Activated T-cell treated with anti-CD3 and anti-CD28 coated beads, Interleukin-2, amount 50 U/mL, for 72 hours (primary cell): ENCODE measurements at regions not wholly inside any gene's neighbourhood (a gene's known extent, or its start where the extent isn't known, plus 50 kb on each side); places are given as distances from the start of the nearest gene placed in this dataset.

Experiments
- ATAC-seq, 2 donors: fragments of 150-1000 bp; cut with Tn5 transposase; replicated peaks in 1 of 2; 2 replicates each; pipeline ENCODE4 v1.10.0; 2021; ENCODE audit warnings: moderate library complexity in 2 of 2, mild to moderate bottlenecking in 1 of 2
- DNase-seq, 2 donors: peaks; one replicate each; pipeline ENCODE4 v3.0.0; 2021 to 2022; ENCODE audit warnings: mixed read lengths in 1 of 2
- H3K27ac Mint-ChIP-seq: one replicate; pipeline ENCODE4 v1.8.0; 2022; ENCODE audit warnings: mild to moderate bottlenecking, moderate library complexity, mixed read lengths
- H3K27me3 Mint-ChIP-seq: one replicate; pipeline ENCODE4 v1.8.0; 2022; ENCODE audit warnings: low read depth, mixed read lengths
- H3K36me3 Mint-ChIP-seq, 2 donors: one replicate each; pipeline ENCODE4 v1.8.0; 2022; ENCODE audit warnings: mixed read lengths in 2 of 2, mild to moderate bottlenecking in 1 of 2; ENCODE audit not compliant: insufficient read depth in 2 of 2
- H3K4me1 Mint-ChIP-seq: one replicate; pipeline ENCODE4 v1.8.0; 2022; ENCODE audit warnings: low read depth, mixed read lengths
- H3K4me3 Mint-ChIP-seq, 2 donors: one replicate each; pipeline ENCODE4 v1.8.0; 2022; ENCODE audit warnings: mild to moderate bottlenecking in 2 of 2, mixed read lengths in 2 of 2, moderate library complexity in 2 of 2
- H3K9me3 Mint-ChIP-seq, 2 donors: one replicate each; pipeline ENCODE4 v1.8.0; 2022; ENCODE audit warnings: mixed read lengths in 2 of 2

- no peaks in the 10 kb centered on the region for H3K36me3 Mint-ChIP-seq
- no peak overlapping the region for H3K27ac Mint-ChIP-seq
- H3K27me3 Mint-ChIP-seq: no peaks in the 10 kb centered on the region
- no peak for DNase-seq
- no peak overlapping the region for H3K4me3 Mint-ChIP-seq
- H3K4me1 Mint-ChIP-seq: no peaks in the 10 kb centered on the region
- no peak for ATAC-seq
- peaks cover 0 to 4% of the 10 kb centered on the region in 2 donors for H3K9me3 Mint-ChIP-seq
These were observed 652.5 kb downstream of the SLITRK1 start for GRCh38 chr13:83229574-83230305.

DNA sequence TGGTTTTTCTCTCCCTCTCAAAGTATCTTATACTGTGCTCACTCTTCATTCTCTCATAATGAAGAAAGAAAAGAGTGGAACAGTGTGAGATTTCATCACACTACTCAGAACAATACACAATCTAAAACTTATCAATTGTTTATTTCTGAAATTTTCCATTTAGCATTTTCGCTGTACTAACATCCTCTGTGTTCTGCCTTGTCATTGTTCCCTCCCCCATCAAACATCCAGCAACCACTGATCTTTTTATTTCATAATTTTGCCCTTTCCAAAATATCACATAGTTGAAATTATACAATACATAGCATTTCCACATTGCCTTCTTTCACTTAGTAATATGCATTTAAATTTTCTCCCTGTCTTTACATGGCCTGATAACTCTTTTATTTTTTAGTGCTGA lies 658.7 kb downstream of the SLITRK1 start:
- Mint-ChIP-seq H3K4me3 (no peak overlapping the region), H3K27ac (no peak overlapping the region), H3K4me1 (no peaks in the 10 kb centered on the region), H3K9me3 (peaks cover 0 to 7% of the 10 kb centered on the region in 2 donors), H3K36me3 (no peaks in the 10 kb centered on the region), H3K27me3 (no peaks in the 10 kb centered on the region)
- DNase-seq (no peak), ATAC-seq (no peak)

GRCh38 chr13:83221813-83222241 lies 660.4 kb downstream of the SLITRK1 start:
- Mint-ChIP-seq H3K4me1 (no peaks in the 10 kb centered on the region), H3K9me3 (peaks cover 0 to 3% of the 10 kb centered on the region in 2 donors), H3K36me3 (no peaks in the 10 kb centered on the region), H3K4me3 (no peak overlapping the region), H3K27ac (no peak overlapping the region), H3K27me3 (no peaks in the 10 kb centered on the region)
- ATAC-seq (no peak), DNase-seq (no peak)

DNA sequence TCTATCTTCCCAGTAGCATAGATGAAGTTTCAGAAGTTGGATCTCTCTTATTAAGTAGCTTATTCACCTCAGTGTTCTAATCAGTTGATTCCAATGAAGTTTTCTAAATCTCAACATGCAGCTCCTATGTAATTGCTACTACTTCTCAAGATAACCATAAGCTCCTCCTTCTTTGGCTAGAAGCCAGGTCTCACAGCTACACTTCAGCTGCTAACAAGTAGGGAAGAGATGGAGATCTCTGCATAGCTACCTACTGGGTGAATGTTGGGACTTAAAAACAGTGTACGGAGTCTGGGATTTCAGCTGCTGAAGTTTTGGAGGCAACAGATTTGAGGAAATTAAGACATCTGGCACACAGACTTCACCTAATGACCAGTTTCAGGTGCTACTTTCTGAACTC lies 661.0 kb downstream of the SLITRK1 start:
- ATAC-seq: no peak
- no peaks in the 10 kb centered on the region for H3K27me3 Mint-ChIP-seq
- peaks cover 0 to 3% of the 10 kb centered on the region in 2 donors for H3K9me3 Mint-ChIP-seq
- DNase-seq: no peak
- no peak overlapping the region for H3K4me3 Mint-ChIP-seq
- H3K4me1 Mint-ChIP-seq: no peaks in the 10 kb centered on the region
- H3K27ac Mint-ChIP-seq: no peak overlapping the region
- H3K36me3 Mint-ChIP-seq: no peaks in the 10 kb centered on the region

- ATAC-seq: no peak
- no peak for DNase-seq
- Mint-ChIP-seq H3K9me3 (peaks cover 0 to 3% of the 10 kb centered on the region in 2 donors), H3K36me3 (no peaks in the 10 kb centered on the region), H3K4me3 (no peak overlapping the region), H3K27ac (no peak overlapping the region), H3K27me3 (no peaks in the 10 kb centered on the region), H3K4me1 (no peaks in the 10 kb centered on the region)
These were observed 662.0 kb downstream of the SLITRK1 start for GRCh38 chr13:83220241-83220640.

DNA sequence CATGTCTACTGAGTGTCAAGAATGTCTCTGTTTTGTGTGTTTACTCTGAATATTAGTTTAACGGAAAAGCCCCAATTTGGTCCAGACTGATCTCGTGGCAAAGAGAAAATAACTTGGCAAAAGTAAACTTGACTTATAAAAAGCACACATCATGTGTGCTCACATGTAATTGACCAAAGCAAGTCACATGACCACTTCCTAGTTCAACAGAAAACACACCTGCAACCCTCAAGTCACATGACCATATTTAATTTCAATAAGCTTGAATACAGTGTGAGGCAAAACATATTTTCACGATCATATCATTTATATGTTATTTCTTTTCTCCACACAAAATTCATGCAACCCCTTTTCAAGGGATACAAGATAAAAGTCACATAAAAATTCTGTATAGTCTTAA lies 662.4 kb downstream of the SLITRK1 start:
- peaks cover 0 to 3% of the 10 kb centered on the region in 2 donors for H3K9me3 Mint-ChIP-seq
- DNase-seq (no peak), ATAC-seq (no peak)
- H3K36me3 Mint-ChIP-seq: no peaks in the 10 kb centered on the region
- H3K4me3 Mint-ChIP-seq: no peak overlapping the region
- no peaks in the 10 kb centered on the region for H3K4me1 Mint-ChIP-seq
- no peaks in the 10 kb centered on the region for H3K27me3 Mint-ChIP-seq
- H3K27ac Mint-ChIP-seq: no peak overlapping the region

- Mint-ChIP-seq H3K36me3 (no peaks in the 10 kb centered on the region), H3K27ac (no peak overlapping the region), H3K4me1 (no peaks in the 10 kb centered on the region), H3K4me3 (no peak overlapping the region), H3K27me3 (no peaks in the 10 kb centered on the region), H3K9me3 (peaks cover 0 to 3% of the 10 kb centered on the region in 2 donors)
- ATAC-seq: no peak
- DNase-seq: no peak
These were observed 665.6 kb downstream of the SLITRK1 start for GRCh38 chr13:83216479-83217245.

- no peaks in the 10 kb centered on the region for H3K4me1 Mint-ChIP-seq
- H3K4me3 Mint-ChIP-seq: no peak overlapping the region
- no peaks in the 10 kb centered on the region for H3K36me3 Mint-ChIP-seq
- H3K9me3 Mint-ChIP-seq: peaks cover 0 to 5% of the 10 kb centered on the region in 2 donors
- H3K27ac Mint-ChIP-seq: no peak overlapping the region
- DNase-seq (no peak), ATAC-seq (no peak)
- H3K27me3 Mint-ChIP-seq: no peaks in the 10 kb centered on the region
These were observed 666.6 kb downstream of the SLITRK1 start for GRCh38 chr13:83215627-83216026.

DNA sequence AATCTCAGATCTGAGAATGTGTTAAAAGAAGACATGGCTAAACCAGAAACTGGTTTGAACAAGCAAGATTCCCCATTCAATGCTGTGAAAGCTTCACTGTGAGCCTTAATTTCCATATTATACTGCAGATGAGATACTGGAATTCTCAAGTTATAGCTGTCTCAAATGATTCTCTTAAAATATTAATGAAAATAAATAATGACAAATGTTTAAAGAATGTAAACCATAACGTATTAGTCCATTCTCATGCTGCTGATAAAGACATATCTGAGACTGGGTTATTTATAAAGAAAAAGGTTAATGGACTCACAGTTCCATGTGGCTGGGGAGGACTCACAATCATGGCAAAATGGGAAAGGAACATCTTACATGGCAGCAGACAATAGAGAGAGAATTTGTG lies 667.8 kb downstream of the SLITRK1 start:
- Mint-ChIP-seq H3K36me3 (no peaks in the 10 kb centered on the region), H3K9me3 (peaks cover under 1 to 2% of the 10 kb centered on the region in 2 donors)
- no peak for ATAC-seq

DNA sequence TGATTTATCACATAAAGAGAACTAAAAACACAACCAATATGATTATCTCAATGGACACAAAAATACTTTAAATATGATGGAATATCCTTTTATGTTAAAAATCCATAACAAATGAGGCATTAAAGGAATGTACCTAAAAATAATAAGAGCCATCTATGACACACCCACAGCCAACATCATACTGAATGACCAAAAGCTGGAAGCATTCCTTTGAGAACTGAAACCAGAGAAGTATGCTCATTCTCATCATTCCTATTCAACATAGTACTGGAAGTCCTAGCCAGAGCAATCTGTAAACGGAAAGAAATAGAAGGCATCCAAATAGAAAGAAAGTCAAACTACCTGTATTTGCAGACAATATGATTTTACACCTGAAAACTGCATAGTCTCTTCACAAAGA lies 671.0 kb downstream of the SLITRK1 start:
- Mint-ChIP-seq H3K27ac (no peak overlapping the region), H3K4me3 (no peak overlapping the region), H3K9me3 (peaks cover 1 to 2% of the 10 kb centered on the region in 2 donors), H3K27me3 (no peaks in the 10 kb centered on the region), H3K4me1 (no peaks in the 10 kb centered on the region), H3K36me3 (no peaks in the 10 kb centered on the region)
- ATAC-seq (no peak), DNase-seq (no peak)

More for the DNA sequence above, 667.8 kb downstream of the SLITRK1 start:
- no peak overlapping the region for H3K27ac Mint-ChIP-seq
- DNase-seq: no peak
- H3K4me3 Mint-ChIP-seq: no peak overlapping the region
- H3K4me1 Mint-ChIP-seq: no peaks in the 10 kb centered on the region
- H3K27me3 Mint-ChIP-seq: no peaks in the 10 kb centered on the region

DNA sequence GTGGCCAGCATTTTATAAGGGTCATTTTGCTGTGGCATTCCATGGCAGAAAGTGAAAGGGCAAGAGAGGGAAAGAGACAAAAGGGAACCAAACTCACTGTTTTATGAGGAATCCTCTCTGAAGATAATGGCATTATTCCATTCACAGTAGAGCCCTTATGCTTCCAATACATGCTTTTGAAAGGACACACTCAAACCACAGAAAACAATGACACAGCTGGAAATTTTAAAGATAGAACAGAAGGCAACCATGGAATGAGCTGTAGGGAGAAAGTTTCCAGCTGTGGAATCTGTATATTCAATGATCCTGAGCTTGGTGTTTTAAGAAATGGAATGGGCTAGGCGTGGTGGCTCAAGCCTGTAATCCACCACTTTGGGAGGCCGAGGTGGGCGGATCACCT lies 677.4 kb downstream of the SLITRK1 start:
- Mint-ChIP-seq H3K36me3 (peaks cover 1 to 2% of the 10 kb centered on the region in 2 donors), H3K4me1 (no peaks in the 10 kb centered on the region), H3K4me3 (no peak overlapping the region), H3K9me3 (peaks cover 3 to 7% of the 10 kb centered on the region in 2 donors), H3K27ac (no peak overlapping the region), H3K27me3 (no peaks in the 10 kb centered on the region)
- ATAC-seq (no peak), DNase-seq (no peak)

GRCh38 chr13:83201506-83201905 lies 680.8 kb downstream of the SLITRK1 start:
- Mint-ChIP-seq H3K9me3 (peaks cover 5 to 8% of the 10 kb centered on the region in 2 donors), H3K36me3 (peaks cover 1 to 2% of the 10 kb centered on the region in 2 donors), H3K4me3 (no peak overlapping the region), H3K27ac (no peak overlapping the region), H3K27me3 (no peaks in the 10 kb centered on the region), H3K4me1 (no peaks in the 10 kb centered on the region)
- ATAC-seq (no peak), DNase-seq (no peak)

DNA sequence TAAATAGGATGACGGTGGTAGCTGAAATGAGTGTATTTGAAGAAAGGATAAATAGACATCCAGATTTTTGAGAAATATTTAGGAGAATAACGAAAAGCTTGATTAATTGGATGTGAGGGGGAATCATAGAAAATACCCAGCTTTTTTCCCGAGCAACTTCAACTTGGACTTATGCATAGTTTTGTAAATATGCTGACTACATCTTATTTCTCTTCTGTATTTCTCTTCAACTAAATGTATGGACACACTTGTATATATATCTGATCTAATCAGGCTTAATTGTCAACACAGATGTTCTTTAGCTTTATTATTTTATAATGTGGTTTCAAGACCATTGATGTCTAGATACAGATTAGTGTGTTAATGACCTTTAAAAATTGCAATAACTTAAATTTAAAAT lies 685.0 kb downstream of the SLITRK1 start:
- Mint-ChIP-seq H3K4me1 (no peaks in the 10 kb centered on the region), H3K36me3 (no peaks in the 10 kb centered on the region), H3K27ac (no peak overlapping the region)

More for the DNA sequence above, 685.0 kb downstream of the SLITRK1 start:
- peaks cover 5 to 8% of the 10 kb centered on the region in 2 donors for H3K9me3 Mint-ChIP-seq
- no peak overlapping the region for H3K4me3 Mint-ChIP-seq
- ATAC-seq: no peak
- no peak for DNase-seq
- H3K27me3 Mint-ChIP-seq: no peaks in the 10 kb centered on the region
